ENCODE measurements at regions not wholly inside any gene's neighbourhood (a gene's known extent, or its start where the extent isn't known, plus 50 kb on each side); places are given as distances from the start of the nearest gene placed in this dataset.

DNA sequence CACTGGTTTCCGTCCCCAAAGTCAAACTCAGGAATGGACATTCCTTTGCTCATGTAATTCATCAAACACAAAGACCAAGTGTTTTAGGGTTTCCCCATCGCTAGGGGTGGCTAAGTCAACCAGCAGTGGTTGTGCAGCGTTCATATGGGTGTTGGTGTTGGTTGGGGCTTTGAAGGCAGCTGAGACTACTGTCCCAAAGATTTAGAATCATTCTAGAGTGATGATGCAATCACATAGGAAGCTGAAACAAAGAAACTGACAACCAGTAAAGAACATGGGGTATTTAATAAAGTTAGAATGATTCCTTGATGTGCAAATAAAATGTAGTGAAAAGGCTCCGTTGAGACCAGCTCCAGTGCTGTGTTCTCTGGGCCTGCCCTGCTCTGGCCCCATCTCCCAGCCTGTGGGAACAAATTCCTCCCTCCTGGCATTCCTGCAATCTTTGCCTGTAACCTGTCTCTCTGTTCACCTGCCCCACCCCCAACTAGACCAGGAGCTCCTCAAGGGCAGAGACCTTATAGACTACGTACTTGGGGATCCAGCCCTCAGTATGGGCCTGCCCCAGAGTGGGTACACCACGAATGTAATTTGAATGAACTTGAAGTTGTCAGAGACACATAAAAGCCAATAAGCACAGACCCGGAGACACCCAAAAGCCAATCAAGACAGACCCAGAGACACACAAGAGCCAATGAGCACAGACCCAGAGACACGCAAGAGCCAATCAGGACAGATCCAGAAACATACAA is 191.7 kb upstream of the TWIST2 start:
- no peak for DNase-seq

DNA sequence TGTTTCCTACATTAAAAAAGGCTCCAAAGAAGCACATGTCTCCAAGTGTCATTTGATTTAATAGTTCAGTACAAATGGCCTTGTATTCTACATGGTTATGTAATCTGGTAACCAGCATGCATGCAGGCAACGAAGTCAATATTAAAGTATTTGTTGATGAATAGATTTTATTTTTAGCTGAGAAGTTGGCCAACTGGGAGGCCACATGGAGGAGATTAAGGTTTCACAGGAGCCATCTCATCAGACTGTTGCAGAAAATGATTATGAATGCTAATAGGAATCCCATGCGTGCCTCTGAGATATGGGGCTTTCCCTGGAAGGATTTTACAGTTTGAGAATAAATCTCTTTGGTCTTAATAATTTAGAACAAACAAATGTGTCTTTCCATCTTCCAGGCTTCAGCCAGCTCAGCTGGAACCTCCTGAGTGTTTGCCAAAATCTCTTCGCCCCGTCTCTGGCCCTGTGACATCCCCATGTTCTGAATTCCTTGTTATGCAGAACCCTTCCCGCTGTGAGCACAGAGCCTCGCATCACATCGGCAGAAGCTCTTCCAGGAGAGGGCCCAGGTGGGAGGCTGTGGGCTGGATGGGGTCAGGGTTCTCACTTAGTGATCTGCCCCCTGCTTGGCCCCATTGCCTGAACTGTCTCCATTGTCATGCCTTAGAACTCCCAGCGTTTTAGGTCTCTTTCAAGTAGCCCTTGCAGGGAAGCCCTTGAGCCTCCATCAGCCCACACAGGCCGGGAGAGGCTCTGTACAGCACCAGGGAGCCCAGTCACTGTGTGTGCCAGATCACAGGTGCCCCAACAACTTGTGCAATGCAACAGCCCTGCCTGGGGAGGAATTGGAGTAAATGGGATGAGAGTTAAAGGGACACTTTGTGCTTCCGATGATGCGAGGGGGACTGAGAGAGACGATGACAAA is 190.5 kb upstream of the TWIST2 start:
- no peak for DNase-seq

DNA sequence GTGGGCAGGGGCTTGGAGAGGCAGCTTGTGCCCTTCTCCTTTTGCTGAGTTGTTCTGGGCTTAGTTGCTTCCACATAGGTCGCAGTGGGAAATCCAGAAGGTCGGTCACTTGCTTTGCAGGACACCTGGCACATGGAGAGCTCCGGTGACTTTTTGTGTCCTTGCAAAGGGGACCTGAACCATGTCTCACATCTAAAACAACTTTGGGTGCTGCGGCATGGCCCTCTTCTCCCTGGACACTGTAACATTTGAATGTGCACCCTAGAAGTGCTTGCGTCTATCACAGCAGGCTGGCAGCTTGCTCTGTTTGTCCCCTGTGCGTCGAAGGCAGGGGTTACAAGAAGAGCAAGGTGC is 189.9 kb upstream of the TWIST2 start:
- DNase-seq = no peak

DNA sequence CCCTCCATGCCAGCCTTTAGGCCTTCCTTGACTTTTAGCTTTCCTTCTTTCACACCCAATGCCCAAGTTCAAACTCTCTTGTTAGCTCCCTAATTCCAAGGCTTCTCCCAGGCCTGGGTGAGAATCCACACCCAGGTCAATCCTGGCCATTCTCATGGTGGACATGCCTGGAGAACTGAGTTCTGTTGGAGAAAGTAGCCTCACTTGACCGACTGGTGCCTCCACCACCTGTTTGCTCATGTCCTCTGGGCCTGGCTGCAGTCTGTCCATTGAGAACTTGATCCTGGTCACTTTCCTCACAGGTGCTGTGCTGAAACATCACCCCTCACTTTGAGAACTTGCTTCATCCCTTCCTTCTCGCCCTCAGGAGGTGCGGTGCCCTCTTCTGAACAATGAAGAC is 189.1 kb upstream of the TWIST2 start:
- no peak for DNase-seq

DNA sequence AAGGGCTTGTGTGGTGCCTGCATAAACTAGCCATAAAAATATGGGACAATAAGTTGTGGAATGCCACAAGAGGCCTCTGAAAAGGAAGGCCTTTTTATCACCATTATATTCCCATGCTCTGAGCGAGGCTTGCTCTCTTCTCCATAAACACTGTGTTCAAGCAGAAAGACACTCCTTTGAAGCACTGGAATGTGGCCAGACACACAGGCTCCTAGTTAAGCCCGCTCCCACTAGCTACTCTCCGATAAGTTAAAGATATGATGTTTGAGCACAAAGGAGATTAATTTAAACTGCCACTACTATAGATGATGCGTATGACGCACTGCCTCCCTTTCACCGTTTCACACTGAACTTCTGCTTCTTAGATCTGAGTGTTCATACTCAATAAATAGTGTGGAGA is 188.7 kb upstream of the TWIST2 start:
- DNase-seq = no peak

DNA sequence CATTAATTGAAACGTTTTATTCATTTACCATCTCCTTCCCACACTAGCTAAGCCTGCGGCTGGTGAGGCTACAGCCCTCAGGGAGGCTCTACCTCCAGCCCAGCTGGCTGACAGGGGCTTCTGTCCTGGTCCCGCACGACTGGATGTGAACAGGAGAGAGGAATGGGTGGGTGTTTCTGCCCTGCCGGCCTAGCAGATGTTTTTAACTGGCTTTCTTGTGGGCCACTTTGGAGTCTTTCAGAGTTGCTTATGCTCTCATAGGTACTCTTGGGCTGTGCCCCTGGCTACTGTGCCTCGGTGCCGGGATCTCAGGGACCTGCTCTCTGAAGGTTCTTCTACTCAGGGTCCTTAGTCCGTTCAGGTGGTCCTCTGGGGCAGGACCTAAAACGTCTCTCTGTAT is 184.3 kb upstream of the TWIST2 start:
- DNase-seq = no peak

DNA sequence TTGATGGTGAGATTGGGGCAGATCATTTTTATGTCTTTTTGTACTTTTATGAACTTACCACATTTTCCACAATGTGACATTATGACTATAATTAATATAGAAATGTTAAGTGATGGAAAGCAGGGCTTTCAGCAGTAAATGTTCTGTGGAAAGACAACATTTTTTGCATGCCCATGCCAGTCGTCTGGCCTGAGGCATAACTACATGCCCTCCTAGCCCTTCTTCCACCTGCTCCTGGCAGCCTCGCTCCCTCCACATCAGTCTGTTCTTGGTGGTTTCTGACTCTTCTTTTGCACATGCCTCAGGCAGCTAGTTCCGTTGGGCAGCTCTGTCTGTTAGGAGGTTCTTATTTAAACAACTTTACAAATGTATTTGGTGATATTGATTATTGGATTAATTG is 182.0 kb upstream of the TWIST2 start:
- no peak for DNase-seq

DNA sequence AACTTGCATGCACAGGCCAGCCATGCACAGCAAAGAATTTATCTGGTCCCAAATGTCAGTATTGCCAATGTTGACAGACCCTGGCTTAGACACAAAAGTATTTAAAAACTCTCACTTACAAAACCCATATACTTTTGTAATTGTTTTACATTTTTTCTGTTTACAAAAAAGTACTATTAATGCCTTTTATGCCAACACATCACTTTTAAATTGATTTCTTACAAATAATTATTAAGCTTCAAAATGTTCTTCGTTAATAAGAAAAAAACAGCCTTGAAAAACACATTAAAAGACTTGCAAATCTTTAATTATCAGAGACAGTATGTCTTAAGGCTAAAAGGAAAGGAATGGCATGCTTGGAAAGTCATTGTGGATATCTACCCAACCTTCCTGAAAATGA is 181.3 kb upstream of the TWIST2 start:
- no peak for DNase-seq

DNA sequence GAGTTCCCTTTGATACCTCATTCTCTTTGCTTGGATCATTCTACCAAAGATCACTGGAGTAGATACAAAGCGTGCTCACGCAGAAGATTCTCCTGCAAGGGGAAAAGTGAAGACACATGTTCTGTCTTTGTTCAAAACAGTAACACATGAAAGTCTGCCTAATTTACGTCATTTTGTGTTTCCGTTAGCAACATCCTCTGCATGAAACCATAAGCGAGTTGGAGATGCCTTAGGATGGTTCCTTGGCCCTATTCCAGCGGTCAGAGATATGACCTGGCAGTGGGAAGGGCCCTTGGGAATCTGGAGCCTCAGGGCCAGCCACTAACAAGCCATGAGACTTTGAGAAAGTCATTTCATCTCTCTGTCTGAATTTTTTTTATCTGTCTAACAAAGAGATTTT is 180.9 kb upstream of the TWIST2 start:
- DNase-seq = no peak

DNA sequence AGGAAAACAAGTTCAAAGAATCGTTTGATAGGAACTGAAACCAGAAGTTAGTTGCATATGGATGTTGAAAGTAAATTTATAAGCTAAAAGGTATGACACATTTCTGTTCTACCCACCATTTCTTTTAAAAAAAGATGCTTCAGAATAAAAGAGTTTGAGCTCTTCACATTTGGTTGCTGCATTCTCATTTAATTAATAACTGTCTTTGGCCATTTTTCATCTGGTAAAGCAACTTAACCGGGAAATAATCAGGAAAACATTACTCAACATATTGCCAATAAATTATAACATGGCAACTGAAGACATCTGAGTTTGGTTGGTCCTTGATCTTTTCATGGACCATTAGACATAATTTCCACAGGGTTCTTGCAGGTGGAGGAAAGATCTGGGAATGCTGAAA is 180.2 kb upstream of the TWIST2 start:
- DNase-seq = no peak

DNA sequence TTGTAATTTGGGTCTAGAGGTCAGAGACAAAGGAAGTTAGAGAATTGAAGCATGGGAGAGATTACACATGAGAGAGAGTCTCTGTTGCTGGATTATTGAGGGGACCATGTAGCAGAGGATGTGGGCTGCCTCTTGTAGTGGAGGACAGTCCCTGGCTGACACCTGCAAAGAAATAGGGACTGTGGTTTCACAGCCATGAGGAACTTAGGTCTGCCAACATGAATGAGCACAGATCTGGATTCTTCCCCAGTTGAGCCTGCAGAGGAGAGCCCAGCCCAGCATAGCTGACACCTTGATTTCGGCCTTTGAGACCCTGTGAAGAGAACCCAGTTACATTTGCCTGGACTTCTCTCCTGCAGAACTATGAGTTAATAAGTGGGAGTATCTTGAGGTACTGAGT is 179.5 kb upstream of the TWIST2 start:
- DNase-seq = no peak

DNA sequence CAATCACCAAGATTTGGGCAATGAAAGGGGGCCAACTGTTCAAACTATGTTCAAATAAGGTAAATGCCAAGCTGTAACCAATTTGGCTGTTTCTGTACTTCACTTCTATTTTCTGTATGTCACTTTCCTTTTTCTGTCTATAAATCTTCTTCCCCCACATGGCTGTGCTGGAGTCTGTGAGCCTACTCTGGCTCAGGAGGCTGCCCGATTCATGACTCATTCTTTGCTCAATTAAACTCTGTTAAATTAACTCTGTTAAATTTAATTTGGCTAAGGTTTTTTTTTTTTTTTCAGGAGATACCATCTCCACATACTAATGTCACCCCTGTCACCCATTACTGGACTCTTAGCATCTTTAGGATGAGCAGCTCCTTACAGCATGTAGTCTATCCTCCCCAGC is 178.8 kb upstream of the TWIST2 start:
- no peak for DNase-seq

DNA sequence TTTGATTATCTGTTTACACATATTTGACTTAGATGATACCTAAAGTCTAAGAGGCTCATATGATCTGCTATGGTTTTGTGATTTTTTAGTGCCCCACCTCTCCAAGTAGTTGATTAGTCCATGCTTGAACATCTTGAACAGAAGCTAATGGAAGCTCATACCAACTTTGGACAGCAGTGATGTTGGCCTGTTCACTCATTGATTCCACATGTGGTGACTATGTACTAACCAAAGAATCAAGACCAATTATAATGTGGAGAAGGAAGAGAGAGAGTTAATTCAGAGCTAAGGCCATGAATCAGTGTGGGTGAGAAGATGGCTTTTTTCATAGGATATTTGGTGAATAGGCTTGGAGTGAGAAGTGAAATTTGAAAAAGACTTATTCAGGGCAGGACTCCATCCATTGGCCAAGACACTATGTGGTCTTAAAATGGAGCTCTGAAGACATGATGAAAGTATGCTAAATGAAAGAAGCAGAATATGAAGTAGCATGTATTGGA is 178.3 kb upstream of the TWIST2 start:
- no peak for DNase-seq

DNA sequence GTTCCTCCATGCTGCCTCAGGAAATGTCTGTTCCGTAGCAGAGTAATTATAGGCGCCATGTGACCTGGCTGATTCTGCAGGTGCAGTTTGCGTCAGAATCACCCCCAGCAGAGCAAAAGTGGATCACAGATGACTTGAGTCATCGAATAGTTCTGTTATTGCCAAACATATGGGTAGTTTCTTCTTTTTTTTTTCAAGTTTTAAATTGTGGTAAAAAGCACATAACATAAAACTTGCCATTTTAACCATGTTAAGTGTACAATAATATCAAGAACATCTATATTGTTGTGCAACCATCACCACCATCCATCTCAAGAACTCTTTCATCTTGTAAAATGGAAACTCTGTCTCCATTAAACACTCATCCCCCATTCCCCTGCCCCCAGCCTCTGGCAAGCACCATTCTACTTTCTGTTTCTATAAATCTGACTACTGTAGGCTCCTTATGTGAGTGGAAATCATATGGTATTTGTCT is 177.7 kb upstream of the TWIST2 start:
- DNase-seq = no peak

DNA sequence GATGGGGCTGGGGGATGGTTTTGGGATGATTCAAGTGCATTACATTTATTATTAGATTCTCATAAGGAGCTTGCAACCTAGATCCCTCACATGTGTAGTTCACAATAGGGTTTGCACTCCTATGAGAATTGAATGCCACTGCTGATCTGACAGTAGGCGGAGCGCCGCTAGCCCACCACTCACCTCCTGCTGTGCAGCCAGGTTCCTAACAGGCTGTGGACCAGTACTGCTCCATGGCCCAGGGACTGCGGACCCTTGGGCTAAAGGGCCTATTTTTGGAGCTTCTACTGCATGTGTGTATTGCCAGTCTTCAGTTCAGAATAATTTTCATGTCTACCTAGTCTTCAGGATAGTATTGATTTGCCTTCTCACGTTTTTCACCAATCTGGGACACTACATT is 165.3 kb upstream of the TWIST2 start:
- no peak for DNase-seq

DNA sequence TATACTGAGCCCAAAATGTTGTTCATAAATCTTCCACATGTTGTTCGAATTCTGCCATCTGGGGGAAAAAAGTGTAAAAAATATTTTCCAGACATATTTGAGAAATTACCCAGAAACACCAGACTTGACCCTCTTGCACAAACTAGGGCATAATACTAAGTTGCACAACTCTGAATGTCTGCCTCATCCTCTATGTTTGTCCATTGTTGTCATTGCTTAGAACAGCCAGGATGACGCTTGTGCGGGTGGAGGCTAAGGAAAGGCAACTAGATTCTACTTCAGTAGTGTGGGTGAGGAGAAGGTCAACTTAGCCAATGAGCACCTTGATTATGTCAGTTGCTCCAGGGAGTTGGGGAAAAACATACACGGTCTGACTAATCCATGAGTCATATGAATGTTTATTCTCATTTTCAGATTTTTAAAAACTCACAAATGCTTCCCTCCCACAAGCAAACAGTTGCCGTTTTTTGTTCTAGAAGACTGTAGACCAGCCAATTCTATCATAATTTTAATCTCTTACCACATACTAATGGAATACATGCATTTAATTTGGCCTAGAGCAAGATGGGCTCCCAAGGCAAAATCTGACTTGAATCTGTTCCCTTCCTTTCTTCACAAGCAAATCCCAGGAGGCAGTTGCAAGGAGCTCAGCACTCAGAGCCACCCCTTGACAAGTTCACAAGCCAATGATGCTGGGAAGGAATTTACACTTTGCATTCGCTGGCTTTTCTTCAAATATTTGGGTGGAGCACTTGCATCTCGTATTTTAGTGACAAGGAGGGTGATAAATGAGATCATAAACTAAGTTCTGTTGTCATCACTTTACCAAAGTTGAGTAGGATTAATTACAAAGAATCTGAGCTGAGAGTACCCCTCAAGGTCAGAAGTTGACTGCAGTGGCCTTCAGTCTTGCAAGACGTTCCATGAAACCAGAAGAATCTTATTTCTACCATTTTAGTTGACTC is 163.2 kb upstream of the TWIST2 start:
- DNase-seq = no peak

DNA sequence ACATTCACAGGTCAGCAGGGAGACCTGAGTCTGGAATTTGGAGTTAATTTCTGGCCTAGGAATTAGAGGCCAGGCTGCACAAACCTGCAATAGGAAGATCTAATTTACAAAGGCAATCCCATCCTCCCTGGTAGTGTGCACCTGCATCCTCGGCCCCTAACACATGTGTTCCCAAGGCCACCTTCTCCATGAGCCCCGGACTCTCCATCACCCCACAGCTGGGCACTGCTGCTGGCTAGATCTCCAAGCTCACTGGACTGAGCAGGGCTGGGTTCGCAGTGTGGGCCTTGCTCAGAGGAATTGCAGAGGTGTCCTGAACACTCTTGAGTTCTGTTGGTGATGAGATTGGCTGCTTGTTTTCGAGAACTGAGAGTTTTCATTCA is 162.6 kb upstream of the TWIST2 start:
- DNase-seq = no peak

DNA sequence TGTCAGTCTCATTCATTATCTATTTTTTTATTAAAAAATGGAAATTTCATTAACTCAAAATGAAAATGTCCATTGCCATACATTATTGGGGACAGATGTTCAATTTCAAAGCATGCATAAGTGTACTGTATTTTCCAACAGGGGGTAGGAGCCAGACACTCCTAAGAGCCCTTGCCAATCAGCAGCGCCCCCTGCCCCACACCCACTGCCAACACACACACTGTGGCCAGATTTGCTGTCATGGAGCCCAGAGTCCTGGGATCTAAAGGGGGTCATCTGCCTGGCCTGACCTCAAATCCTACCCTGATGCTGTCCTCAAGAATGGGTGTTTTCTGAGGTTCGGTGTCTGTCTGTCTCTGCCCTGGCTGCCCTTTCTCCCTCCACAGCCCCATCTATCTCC is 162.2 kb upstream of the TWIST2 start:
- DNase-seq = no peak

DNA sequence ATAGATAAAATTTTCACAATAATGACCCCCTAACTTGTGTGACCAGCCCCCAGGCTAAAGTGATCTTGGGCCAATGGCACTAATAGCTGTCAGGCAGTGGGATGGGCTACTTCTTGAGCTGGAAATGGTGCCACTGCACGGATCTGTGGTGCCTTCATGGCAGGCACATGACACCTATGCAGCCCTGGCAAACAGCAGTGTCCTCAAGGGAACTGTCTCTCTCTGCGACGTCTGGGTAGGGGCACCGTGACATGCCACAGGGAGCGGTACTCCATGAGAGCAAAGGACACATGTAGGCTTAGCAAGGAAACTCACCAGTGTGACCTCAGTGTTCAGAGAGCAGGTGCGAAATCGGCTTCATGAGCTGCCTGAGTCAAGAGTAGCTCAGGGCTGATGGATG is 161.7 kb upstream of the TWIST2 start:
- DNase-seq = no peak

DNA sequence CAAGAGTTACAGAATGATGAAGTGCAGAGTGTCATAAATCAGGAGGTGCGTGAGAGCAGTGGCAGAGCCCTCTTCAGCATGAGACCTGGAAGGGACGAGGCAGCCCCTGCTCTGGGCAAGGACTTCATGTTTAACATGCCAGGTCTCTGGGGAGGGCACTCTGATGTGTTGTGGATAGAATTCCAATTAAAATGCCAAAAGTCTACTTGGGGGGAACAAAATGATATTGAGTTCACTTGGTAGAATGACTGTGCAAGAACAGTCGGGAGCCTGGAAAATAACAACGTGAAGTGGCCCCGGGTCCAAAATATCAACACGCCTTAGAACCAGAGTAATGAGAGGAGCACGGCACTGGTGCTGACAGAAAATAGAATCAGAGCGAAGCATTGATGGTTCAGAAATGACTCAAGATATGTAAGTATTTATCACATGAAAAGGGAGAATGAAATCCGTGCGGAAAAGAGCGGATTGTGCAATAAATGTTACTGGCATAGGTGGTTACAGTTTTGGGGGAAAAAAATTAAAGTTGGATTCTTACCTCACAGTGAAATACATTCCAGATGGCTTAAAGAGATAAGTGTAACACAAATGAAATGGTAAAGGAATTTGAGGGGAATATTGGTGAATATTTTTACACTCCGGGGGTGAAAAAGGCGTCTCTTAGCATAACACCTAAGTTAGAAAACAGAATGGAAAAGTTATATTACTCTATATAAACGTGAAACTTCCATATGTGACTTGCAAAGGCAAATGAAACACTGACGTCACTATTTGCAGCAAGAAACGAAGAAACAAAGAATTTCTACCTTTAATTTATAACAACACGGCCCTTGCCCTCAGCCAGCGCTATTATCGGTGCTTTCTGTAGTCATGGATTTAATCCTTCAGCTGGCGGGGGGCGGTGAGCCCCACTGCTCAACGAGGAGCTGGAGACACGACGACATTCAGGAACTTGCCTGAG is 159.4 kb upstream of the TWIST2 start:
- DNase-seq = no peak

DNA sequence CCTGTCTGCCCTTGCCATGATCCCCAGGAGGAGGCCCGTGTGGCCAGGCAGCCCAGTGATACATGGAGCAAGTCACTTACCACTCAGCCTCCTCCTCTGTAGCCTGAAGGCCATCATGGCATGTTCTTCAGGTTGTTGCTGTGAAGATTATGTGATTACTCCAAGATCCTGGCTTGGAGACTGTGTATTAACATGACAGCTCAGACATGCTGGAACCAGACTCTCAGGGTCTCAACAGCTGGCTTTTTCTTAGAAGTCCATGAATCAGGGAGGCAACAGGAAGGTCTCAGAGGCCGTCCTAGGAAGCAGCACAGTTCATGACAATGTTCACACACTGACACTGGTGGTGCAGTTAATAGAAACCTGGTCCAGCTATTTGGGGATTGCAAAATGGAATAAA is 158.6 kb upstream of the TWIST2 start:
- no peak for DNase-seq

DNA sequence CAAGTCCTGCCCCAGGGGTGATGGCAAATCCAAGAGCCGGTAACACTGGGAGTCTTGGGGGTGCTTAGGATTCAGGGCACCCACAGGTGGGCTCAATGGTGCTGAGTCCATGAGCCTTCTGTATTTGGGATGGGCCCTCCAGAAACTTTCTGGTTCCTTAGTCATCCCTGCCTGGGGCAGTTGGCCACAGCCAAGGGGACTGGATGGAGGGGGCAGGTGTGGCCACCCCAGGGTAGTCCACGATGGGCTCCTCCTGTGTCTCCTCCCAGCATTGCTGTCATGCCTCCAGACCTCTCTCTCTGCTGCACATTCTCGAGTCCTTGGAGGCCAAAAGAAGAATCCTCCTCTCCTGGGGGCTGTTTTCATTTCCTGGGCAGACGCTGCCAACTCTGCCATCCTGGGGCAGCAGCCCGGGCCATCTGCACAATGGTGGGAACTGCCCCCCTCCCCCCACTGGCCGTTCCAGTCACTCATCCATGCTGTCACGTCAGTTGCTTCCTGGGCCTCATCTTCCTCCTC is 158.0 kb upstream of the TWIST2 start:
- DNase-seq = no peak

All from NCI-H2029 treated with DMSO at 0.1 percent for 48 hours (cell line).